Left forelimb (tissue), 1 donor: ENCODE measurements at regions not wholly inside any gene's neighbourhood (a gene's known extent, or its start where the extent isn't known, plus 50 kb on each side); places are given as distances from the start of the nearest gene placed in this dataset.

Experiments
- DNase-seq: peaks from one replicate; pipeline ENCODE4 v3.0.0-alpha.2; 2018; ENCODE audit warnings: low spot score

DNA sequence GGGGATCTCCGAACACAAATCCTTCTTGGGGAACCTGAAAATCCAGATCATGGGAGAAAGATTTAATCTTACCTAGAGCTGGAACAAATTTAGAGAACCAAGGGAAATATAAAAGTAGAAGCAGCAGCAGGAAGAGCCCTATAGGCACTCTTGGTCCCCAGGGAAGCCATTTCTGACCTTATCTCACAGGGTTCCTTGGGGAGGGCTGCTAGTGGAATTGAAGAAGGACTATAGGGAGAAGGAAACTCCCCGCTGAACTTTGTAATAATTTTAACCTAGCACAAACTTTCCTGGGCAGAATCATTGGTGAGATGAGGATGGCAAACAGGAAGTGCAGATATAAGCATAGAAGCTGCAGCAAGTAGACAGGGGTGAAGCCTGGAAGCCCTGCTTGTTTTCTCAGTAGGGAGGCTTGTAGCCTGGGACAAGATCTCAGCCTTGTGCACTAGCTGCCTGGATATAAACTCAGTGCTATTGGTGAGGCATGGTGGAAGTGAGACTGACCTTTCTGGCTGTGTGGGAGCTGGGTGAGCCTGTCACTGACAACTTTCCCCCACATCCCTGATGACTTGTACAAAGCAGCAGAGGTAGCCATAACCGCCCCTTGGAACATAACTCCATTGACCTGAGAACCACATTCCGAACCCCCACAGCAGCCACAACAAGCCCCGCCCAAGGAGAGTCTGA is 343.0 kb upstream of the TGFBR2 start:
- no peak for DNase-seq

GRCh38 chr3:30263925-30264313 is 342.5 kb upstream of the TGFBR2 start:
- no peak for DNase-seq

DNA sequence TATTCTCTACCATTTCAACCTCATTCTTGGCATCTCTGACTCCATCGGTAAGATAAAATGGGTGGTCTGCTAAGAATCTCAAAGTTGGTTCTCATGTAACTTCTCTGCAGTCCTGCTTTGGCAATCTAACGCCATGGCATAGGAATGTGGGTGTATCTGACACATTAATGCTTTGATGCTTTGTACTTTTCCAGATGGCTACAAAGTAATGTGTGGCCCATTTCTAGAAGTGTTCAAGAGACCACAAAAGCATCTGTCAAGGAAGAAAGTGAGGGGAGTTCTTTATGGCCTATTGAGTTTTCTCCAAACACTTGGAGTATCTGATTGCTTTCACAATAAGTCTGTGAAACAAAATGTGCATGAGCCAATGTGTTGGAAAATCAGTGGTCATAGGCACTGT is 339.9 kb upstream of the TGFBR2 start:
- DNase-seq = no peak

DNA sequence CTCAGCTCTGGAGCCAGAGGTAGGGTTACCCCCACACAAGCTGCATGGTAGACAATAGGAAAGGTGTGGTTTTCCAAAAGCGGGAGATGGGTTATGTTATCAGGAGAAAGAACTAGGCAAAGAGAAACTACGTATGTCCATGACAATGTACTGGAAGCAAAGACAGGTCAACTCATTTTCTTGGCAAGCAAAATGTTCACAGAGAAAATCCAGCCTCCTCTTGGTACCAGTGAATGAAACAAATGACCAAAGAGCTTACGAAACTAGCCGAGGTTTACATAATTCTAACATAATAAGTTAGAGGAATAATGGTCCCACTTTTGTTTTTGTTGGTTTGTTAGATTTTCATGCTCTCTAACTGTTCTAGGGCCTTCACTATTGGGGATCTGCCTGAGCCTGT is 338.1 kb upstream of the TGFBR2 start:
- DNase-seq = no peak

- no peak for DNase-seq
These were observed 336.5 kb upstream of the TGFBR2 start for GRCh38 chr3:30269751-30270445.

DNA sequence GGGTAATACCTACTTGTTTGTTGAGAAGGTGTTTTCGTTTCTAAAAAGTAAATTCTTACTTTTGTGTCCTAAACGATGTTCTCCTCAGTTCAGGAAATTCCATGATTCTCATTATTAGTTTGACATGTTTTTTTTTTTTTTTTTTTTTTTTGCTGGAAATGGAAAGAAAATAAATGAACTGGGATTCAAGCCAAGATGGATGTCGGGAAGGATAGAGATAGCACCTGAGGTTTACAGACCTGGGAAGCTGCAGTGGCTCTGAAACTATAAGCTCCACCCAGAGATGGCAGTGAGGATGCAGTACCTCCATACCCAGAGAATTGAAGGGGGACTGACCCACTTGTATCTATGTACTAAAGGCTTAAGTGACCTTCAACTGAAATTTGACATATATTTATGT is 334.6 kb upstream of the TGFBR2 start:
- DNase-seq = no peak

GRCh38 chr3:30273304-30274072 is 332.9 kb upstream of the TGFBR2 start:
- no peak for DNase-seq

- no peak for DNase-seq
These were observed 328.9 kb upstream of the TGFBR2 start for GRCh38 chr3:30277494-30277893.

- DNase-seq = no peak
These were observed 324.9 kb upstream of the TGFBR2 start for GRCh38 chr3:30281526-30281925.

DNA sequence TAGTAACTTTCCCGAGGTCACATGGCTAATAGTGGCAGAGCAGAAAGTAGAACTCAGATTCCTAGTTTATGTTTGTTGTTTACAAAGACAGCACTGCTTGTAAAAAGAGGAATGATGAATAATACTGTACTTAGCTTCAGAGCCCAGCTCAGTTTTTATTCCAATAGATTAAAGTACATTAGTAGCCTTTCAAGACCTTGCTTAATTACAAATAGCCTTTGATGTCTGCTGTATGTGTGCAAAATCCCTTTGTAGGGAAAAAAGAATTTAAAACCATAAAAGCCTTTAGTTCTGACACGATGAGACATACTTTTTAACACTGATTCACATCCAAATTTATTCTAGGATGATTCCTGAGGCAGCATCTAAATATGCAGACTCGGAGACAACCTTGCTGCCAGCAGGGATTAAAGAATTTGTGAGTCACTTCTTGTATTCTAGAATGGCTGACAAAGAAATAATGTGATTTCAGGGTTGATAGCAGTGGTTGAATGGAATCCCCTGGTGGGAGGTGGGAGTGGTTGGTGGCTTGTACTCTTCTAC is 324.2 kb upstream of the TGFBR2 start:
- DNase-seq = no peak

- DNase-seq = no peak
These were observed 321.0 kb upstream of the TGFBR2 start for GRCh38 chr3:30285188-30286006.

- no peak for DNase-seq
These were observed 320.3 kb upstream of the TGFBR2 start for GRCh38 chr3:30286007-30286669.

DNA sequence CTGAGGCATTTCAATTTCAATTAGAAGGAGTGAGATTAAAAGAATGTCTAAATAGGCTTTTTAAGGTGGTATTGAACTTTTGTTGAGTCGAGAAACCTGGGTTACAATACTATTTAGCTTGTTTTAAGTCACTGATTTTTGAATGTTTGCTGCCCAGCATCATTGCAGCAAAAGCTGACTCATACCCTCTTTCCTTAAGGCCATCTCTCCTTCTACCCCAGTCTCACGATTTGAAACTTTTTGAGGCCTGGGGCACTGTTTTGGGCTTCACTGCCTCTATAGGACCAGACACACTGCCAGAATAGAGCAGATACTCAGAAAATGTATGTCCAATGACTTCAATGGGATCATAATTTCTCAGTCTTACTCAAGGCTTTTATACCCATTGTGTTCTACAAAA is 319.6 kb upstream of the TGFBR2 start:
- DNase-seq = no peak

DNA sequence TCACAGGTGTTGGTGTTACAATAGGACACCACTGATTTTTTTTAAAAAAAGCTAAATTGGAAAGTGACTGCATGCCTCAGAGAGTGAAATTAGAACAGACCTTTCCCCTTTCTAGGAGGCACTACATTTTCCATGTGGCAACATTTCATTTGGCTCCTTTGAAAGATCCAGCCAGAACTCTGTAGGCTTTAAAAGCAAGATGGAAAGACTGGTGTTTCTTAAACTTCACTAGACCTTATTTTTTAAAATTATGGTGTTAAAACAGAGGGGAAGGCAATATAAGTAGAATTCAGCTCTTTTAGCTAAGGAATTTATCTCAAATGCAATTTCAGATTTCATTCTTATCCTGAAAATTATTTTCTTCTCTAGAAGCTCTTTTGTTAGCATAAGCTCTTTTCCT is 317.6 kb upstream of the TGFBR2 start:
- DNase-seq = no peak

- DNase-seq = no peak
These were observed 317.1 kb upstream of the TGFBR2 start for GRCh38 chr3:30289324-30289723.

DNA sequence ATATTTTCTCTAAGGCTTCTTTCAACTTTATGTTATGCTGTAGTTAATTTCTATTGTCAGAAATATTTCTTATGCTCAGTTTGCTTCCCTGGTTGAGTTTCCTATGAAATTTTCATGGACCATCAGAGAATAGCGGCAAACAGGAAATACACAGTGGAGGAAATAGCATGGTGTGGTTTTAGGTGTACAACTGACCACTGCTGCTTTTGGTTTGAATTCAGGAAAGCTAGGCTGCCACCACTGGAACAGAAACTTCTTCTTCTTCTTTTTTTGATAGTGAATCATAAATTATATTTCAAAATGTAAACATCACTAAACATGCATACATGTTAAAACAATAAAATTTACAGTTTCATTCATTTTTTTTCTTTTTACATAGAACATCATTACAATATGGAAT is 316.6 kb upstream of the TGFBR2 start:
- DNase-seq = no peak

GRCh38 chr3:30290479-30290878 is 315.9 kb upstream of the TGFBR2 start:
- DNase-seq = no peak

DNA sequence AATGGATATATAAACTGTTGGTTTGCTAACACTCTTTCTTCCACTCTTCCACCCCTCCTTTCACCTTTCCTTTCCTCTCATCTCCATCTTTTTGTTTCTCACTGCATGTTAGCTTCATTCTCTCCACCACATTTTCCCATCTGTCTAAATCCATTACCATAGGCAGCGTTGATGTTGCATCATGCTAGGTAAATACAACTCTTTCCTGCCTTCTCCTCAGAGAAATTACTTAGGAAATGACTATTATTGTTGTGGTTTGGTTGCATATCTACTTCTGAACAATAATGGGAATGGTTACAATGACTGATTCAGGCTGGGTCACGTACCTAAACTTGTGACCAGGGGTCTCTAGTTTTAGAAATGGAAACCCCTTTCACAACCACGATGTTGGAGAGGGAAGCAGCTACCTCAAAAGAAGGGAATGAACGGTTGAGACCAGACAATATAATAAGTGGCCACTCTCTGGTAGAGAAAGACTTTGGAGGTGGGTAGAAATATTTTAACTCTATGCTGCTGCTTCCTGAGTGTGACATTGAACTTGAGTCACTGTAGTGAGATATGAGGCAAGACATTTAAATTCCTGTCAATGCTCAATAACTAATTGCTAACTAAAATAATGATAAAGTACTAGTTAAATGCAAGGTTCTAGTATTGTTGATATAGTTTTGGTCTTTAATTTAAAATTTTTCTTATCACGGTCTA is 314.1 kb upstream of the TGFBR2 start:
- DNase-seq = no peak

- DNase-seq = no peak
These were observed 312.7 kb upstream of the TGFBR2 start for GRCh38 chr3:30293621-30294240.

DNA sequence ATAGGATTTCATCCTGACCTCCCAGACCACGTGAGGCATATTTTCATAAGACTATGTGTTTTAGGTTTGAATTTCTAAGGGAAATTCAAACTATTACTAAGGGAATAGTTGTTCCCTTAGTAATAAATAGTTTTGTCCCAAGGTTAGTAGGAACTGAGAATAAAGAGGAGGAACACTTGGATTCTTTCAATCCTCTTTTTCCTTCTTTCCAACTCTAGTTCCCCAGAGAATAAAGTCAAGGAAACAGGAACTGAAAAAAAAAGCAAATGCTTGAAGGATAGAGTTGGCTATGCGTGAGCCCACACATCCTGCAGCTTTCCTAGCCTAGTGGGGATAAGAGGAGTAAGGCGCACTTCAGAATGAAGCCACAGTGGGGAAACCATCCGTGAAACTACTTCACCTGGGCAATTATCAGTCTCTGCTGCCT is 312.1 kb upstream of the TGFBR2 start:
- no peak for DNase-seq
